ENCODE measurements at regions not wholly inside any gene's neighbourhood (a gene's known extent, or its start where the extent isn't known, plus 50 kb on each side); places are given as distances from the start of the nearest gene placed in this dataset.

GRCh38 chr5:15031180-15031579, 159.6 kb upstream of the ANKH start:
- ATAC-seq (no peak), DNase-seq (no peak)
- H3K27me3 Mint-ChIP-seq = peaks cover 14 to 56% (median 28%) of the 10 kb centered on the region in 5 donors
- POLR2A ChIA-PET = no interaction called here
- H3K4me3 Mint-ChIP-seq = no peak overlapping the region
- peak overlapping the region in 2 of 10 donors; percentile 13 to 73 for H3K27ac Mint-ChIP-seq
- H3K4me1 Mint-ChIP-seq = peaks cover 0 to 1% (median 0%) of the 10 kb centered on the region in 4 donors
- peaks cover 0 to 9% (median 0%) of the 10 kb centered on the region in 9 donors for H3K9me3 Mint-ChIP-seq
- peaks cover 2 to 19% (median 3%) of the 10 kb centered on the region in 3 donors for H3K36me3 Mint-ChIP-seq

GRCh38 chr5:15027764-15028163, 156.2 kb upstream of the ANKH start:
- Mint-ChIP-seq H3K36me3 (peaks cover 3 to 19% (median 4%) of the 10 kb centered on the region in 3 donors), H3K4me3 (no peak overlapping the region), H3K4me1 (peaks cover 0 to 1% (median 0%) of the 10 kb centered on the region in 4 donors), H3K27ac (peak overlapping the region in 1 of 10 donors; percentile 71), H3K9me3 (peaks cover 0 to 9% (median 0%) of the 10 kb centered on the region in 9 donors), H3K27me3 (peaks cover 27 to 78% (median 46%) of the 10 kb centered on the region in 5 donors)
- ATAC-seq (no peak), DNase-seq (no peak)
- POLR2A ChIA-PET = no interaction called here

GRCh38 chr5:15026944-15027343, 155.4 kb upstream of the ANKH start:
- Mint-ChIP-seq H3K27me3 (peaks cover 27 to 86% (median 46%) of the 10 kb centered on the region in 5 donors), H3K36me3 (peaks cover 3 to 19% (median 4%) of the 10 kb centered on the region in 3 donors), H3K4me3 (no peak overlapping the region), H3K27ac (peak overlapping the region in 1 of 10 donors; percentile 13), H3K4me1 (peaks cover 0 to 1% (median 0%) of the 10 kb centered on the region in 4 donors), H3K9me3 (peaks cover 0 to 9% (median 0%) of the 10 kb centered on the region in 9 donors)
- DNase-seq (no peak), ATAC-seq (no peak)
- POLR2A ChIA-PET = no interaction called here

GRCh38 chr5:15026011-15026893, 154.7 kb upstream of the ANKH start:
- no peak overlapping the region for H3K4me3 Mint-ChIP-seq
- ATAC-seq = no peak
- no peak for DNase-seq
- peaks cover 0 to 1% (median 0%) of the 10 kb centered on the region in 4 donors for H3K4me1 Mint-ChIP-seq
- POLR2A ChIA-PET = no interaction called here
- H3K27me3 Mint-ChIP-seq = peaks cover 25 to 87% (median 46%) of the 10 kb centered on the region in 5 donors
- H3K27ac Mint-ChIP-seq = no peak overlapping the region
- peaks cover 0 to 9% (median 0%) of the 10 kb centered on the region in 9 donors for H3K9me3 Mint-ChIP-seq
- peaks cover 3 to 19% (median 4%) of the 10 kb centered on the region in 3 donors for H3K36me3 Mint-ChIP-seq

- H3K4me3 Mint-ChIP-seq = no peak overlapping the region
- ATAC-seq = no peak
- peaks cover 0 to 1% (median 0%) of the 10 kb centered on the region in 4 donors for H3K4me1 Mint-ChIP-seq
- peaks cover 0 to 9% (median 0%) of the 10 kb centered on the region in 9 donors for H3K9me3 Mint-ChIP-seq
- DNase-seq = no peak
- H3K36me3 Mint-ChIP-seq = peaks cover 3 to 19% (median 4%) of the 10 kb centered on the region in 3 donors
- POLR2A ChIA-PET = no interaction called here
- H3K27me3 Mint-ChIP-seq = peaks cover 23 to 73% (median 43%) of the 10 kb centered on the region in 5 donors
- H3K27ac Mint-ChIP-seq = no peak overlapping the region
Measured at GRCh38 chr5:15023846-15024245, 152.3 kb upstream of the ANKH start.

- Mint-ChIP-seq H3K9me3 (peaks cover 0 to 9% (median 0%) of the 10 kb centered on the region in 9 donors), H3K36me3 (peaks cover 3 to 14% (median 4%) of the 10 kb centered on the region in 3 donors), H3K4me3 (no peak overlapping the region), H3K4me1 (peaks cover 0 to 1% (median 0%) of the 10 kb centered on the region in 4 donors), H3K27ac (no peak overlapping the region), H3K27me3 (peaks cover 20 to 67% (median 41%) of the 10 kb centered on the region in 5 donors)
- DNase-seq (no peak), ATAC-seq (no peak)
- POLR2A ChIA-PET = no interaction called here
Measured at GRCh38 chr5:15023266-15023665, 151.7 kb upstream of the ANKH start.

GRCh38 chr5:15021266-15022046, 149.9 kb upstream of the ANKH start:
- DNase-seq (no peak), ATAC-seq (no peak)
- Mint-ChIP-seq H3K9me3 (no peaks in the 10 kb centered on the region), H3K4me3 (no peak overlapping the region), H3K4me1 (no peaks in the 10 kb centered on the region), H3K27ac (no peak overlapping the region), H3K36me3 (peaks cover 0 to 7% (median 7%) of the 10 kb centered on the region in 3 donors), H3K27me3 (peaks cover 12 to 49% (median 26%) of the 10 kb centered on the region in 5 donors)
- POLR2A ChIA-PET = no interaction called here

GRCh38 chr5:15020736-15021135, 149.2 kb upstream of the ANKH start:
- DNase-seq = no peak
- Mint-ChIP-seq H3K9me3 (no peaks in the 10 kb centered on the region), H3K27ac (no peak overlapping the region), H3K4me3 (no peak overlapping the region), H3K4me1 (no peaks in the 10 kb centered on the region), H3K27me3 (peaks cover 12 to 42% (median 23%) of the 10 kb centered on the region in 5 donors), H3K36me3 (peaks cover 0 to 7% (median 7%) of the 10 kb centered on the region in 3 donors)
- ATAC-seq = no peak
- POLR2A ChIA-PET = no interaction called here

- no peak overlapping the region for H3K4me3 Mint-ChIP-seq
- ATAC-seq (no peak), DNase-seq (no peak)
- no peaks in the 10 kb centered on the region for H3K9me3 Mint-ChIP-seq
- POLR2A ChIA-PET = no interaction called here
- H3K27me3 Mint-ChIP-seq = peaks cover 0 to 3% (median 0%) of the 10 kb centered on the region in 5 donors
- H3K27ac Mint-ChIP-seq = no peak overlapping the region
- H3K36me3 Mint-ChIP-seq = peaks cover 0 to 7% (median 5%) of the 10 kb centered on the region in 3 donors
- no peaks in the 10 kb centered on the region for H3K4me1 Mint-ChIP-seq
Measured at GRCh38 chr5:15014809-15015208, 143.2 kb upstream of the ANKH start.

- Mint-ChIP-seq H3K27ac (peak overlapping the region in 1 of 10 donors; percentile 34), H3K4me1 (no peaks in the 10 kb centered on the region), H3K36me3 (peaks cover 0 to 7% (median 5%) of the 10 kb centered on the region in 3 donors), H3K4me3 (no peak overlapping the region), H3K9me3 (no peaks in the 10 kb centered on the region), H3K27me3 (peaks cover 0 to 3% (median 0%) of the 10 kb centered on the region in 5 donors)
- POLR2A ChIA-PET = no interaction called here
- peak in 3 of 10 donors; percentile 29 to 43 (median 42) for DNase-seq
- peak in 1 of 2 donors; percentile 65 for ATAC-seq
Measured at GRCh38 chr5:15013654-15014463, 142.3 kb upstream of the ANKH start.

- H3K9me3 Mint-ChIP-seq = no peaks in the 10 kb centered on the region
- peaks cover 0 to 2% (median 1%) of the 10 kb centered on the region in 3 donors for H3K36me3 Mint-ChIP-seq
- no peak overlapping the region for H3K27ac Mint-ChIP-seq
- no peak for ATAC-seq
- DNase-seq = no peak
- POLR2A ChIA-PET = no interaction called here
- H3K4me3 Mint-ChIP-seq = no peak overlapping the region
- H3K4me1 Mint-ChIP-seq = no peaks in the 10 kb centered on the region
- peaks cover 0 to 3% (median 0%) of the 10 kb centered on the region in 5 donors for H3K27me3 Mint-ChIP-seq
Measured at GRCh38 chr5:15012061-15012460, 140.5 kb upstream of the ANKH start.

GRCh38 chr5:15010936-15011335, 139.4 kb upstream of the ANKH start:
- no peak for DNase-seq
- H3K9me3 Mint-ChIP-seq = no peaks in the 10 kb centered on the region
- POLR2A ChIA-PET = no interaction called here

More at GRCh38 chr5:15010936-15011335, 139.4 kb upstream of the ANKH start:
- Mint-ChIP-seq H3K27me3 (peaks cover 0 to 9% (median 3%) of the 10 kb centered on the region in 5 donors), H3K4me3 (no peak overlapping the region), H3K27ac (no peak overlapping the region), H3K36me3 (no peaks in the 10 kb centered on the region), H3K4me1 (no peaks in the 10 kb centered on the region)
- ATAC-seq = no peak

All from naive thymus-derived CD8-positive, alpha-beta T cell (primary cell).